Esophagus squamous epithelium (tissue), 4 donors: ENCODE measurements at regions not wholly inside any gene's neighbourhood (a gene's known extent, or its start where the extent isn't known, plus 50 kb on each side); places are given as distances from the start of the nearest gene placed in this dataset.

ENCODE experiments used
- POLR2A ChIP-seq, 4 donors: fragments of 450-650 bp; IDR thresholded peaks; one replicate each; pipeline ENCODE4 v1.6.1; 2017; ENCODE audit warnings: antibody characterized with exemption in 4 of 4, mild to moderate bottlenecking in 4 of 4, moderate library complexity in 3 of 4
- TF ChIP-seq, protein P1 (sequence below), 6 experiments: fragments of 450-650 bp in 4 of 6; fragments of 200-600 bp in 2 of 6; sonication (generic) in 2 of 6; IDR thresholded peaks; one replicate each; pipeline ENCODE4 v1.5.1; 2016 to 2019; ENCODE audit warnings: antibody characterized with exemption in 6 of 6, mild to moderate bottlenecking in 4 of 6, moderate library complexity in 4 of 6

DNA sequence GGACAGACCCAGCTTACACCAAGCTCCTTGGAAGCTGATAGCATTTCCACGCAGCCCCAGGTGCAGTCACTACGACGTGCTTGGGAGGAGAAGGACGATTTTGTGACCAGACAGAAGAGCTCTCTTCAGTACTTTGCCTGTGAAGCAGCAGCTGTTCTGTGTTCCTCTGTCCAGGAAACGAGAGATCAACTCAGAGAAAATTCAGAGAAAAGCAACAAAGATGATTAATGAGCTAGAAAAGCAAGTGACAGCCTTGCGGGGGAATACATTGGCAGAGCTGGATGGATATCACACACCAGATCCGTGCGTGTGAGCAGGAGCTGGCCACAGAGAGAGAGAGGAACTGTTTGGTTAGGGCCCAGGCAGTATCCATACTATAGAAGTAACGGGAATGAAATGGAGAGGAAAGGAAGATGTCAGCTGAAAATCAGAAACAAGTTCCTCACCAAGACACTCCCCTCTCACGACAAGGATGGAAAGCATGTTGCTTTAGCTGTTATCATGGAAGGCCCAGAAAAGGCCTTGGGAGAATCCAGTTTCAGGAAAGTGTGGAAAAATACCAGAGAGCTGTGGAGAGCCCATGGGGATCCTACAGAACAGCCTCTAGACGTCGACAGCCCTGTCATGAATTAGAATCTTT is 106.2 kb downstream of the TOMM20 start:
- TF ChIP-seq POLR2A (IDR thresholded peaks at IDR 0.05) = no peak
- TF ChIP-seq, protein P1, sequence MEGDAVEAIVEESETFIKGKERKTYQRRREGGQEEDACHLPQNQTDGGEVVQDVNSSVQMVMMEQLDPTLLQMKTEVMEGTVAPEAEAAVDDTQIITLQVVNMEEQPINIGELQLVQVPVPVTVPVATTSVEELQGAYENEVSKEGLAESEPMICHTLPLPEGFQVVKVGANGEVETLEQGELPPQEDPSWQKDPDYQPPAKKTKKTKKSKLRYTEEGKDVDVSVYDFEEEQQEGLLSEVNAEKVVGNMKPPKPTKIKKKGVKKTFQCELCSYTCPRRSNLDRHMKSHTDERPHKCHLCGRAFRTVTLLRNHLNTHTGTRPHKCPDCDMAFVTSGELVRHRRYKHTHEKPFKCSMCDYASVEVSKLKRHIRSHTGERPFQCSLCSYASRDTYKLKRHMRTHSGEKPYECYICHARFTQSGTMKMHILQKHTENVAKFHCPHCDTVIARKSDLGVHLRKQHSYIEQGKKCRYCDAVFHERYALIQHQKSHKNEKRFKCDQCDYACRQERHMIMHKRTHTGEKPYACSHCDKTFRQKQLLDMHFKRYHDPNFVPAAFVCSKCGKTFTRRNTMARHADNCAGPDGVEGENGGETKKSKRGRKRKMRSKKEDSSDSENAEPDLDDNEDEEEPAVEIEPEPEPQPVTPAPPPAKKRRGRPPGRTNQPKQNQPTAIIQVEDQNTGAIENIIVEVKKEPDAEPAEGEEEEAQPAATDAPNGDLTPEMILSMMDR (IDR thresholded peaks at IDR 0.05) = no peak
